DND-41 (cell line): ENCODE measurements at regions not wholly inside any gene's neighbourhood (a gene's known extent, or its start where the extent isn't known, plus 50 kb on each side); places are given as distances from the start of the nearest gene placed in this dataset.

ENCODE experiments used
- ATAC-seq: fragments of 200-7000 bp; cut with Tn5 transposase; 3 replicates; pipeline ENCODE4 v1.9.1; 2021; ENCODE audit warnings: low read depth; ENCODE audit not compliant: insufficient read depth
- DNase-seq: peaks from one replicate; pipeline ENCODE4 v3.0.0-alpha.2; 2020
- H2AFZ ChIP-seq: 2 replicates; pipeline ENCODE4 v1.6.0; 2012; ENCODE audit warnings: low read depth, low read length
- H3K27ac ChIP-seq: 2 replicates; pipeline ENCODE4 v1.5.1; 2012; ENCODE audit warnings: low read length, inconsistent platforms
- H3K27me3 ChIP-seq: fragments of 200-600 bp; sonication (generic); 2 replicates; pipeline ENCODE4 v1.6.0; 2012; ENCODE audit warnings: low read length, mild to moderate bottlenecking, inconsistent platforms; ENCODE audit not compliant: insufficient read depth, poor library complexity
- H3K36me3 ChIP-seq: 2 replicates; pipeline ENCODE4 v1.5.1; 2012; ENCODE audit warnings: low read length, inconsistent platforms; ENCODE audit not compliant: insufficient read depth
- H3K4me1 ChIP-seq: 2 replicates; pipeline ENCODE4 v1.5.1; 2012; ENCODE audit warnings: mild to moderate bottlenecking, low read length; ENCODE audit not compliant: insufficient read depth
- H3K4me2 ChIP-seq: 2 replicates; pipeline ENCODE4 v1.6.0; 2012; ENCODE audit warnings: mild to moderate bottlenecking, moderate library complexity, low read length, inconsistent platforms; ENCODE audit not compliant: insufficient read depth
- H3K4me3 ChIP-seq, 2 experiments: fragments of 200-600 bp in 1 of 2; shearing (Covaris generic) in 1 of 2; 2 replicates each; pipeline ENCODE4 v1.5.1; 2012 to 2016; ENCODE audit warnings: inconsistent platforms in 2 of 2, low read length in 2 of 2, mild to moderate bottlenecking in 2 of 2, low read depth in 1 of 2, moderate library complexity in 1 of 2
- H3K79me2 ChIP-seq: 2 replicates; pipeline ENCODE4 v1.6.0; 2012; ENCODE audit warnings: low read length, inconsistent platforms; ENCODE audit not compliant: insufficient read depth
- H3K9ac ChIP-seq: 2 replicates; pipeline ENCODE4 v1.6.0; 2012; ENCODE audit warnings: low read depth, mild to moderate bottlenecking, inconsistent platforms, low read length, moderate library complexity
- H3K9me3 ChIP-seq: 2 replicates; pipeline ENCODE4 v1.5.1; 2012; ENCODE audit warnings: low read length, moderate library complexity, mild to moderate bottlenecking, inconsistent platforms; ENCODE audit not compliant: insufficient read depth, severe bottlenecking
- H4K20me1 ChIP-seq: 2 replicates; pipeline ENCODE4 v1.6.0; 2012; ENCODE audit warnings: low read length; ENCODE audit not compliant: insufficient read depth
- CTCF ChIP-seq: IDR thresholded peaks from 2 replicates; pipeline ENCODE4 v1.5.1; 2012; ENCODE audit warnings: borderline replicate concordance, low read length, moderate library complexity, mild to moderate bottlenecking; ENCODE audit not compliant: poor library complexity, severe bottlenecking; ENCODE audit errors: extremely low read depth
- EZH2 ChIP-seq: IDR thresholded peaks from 3 replicates; pipeline ENCODE4 v1.6.1; 2012; ENCODE audit warnings: borderline replicate concordance, low read depth, mild to moderate bottlenecking, moderate library complexity, low read length, inconsistent platforms; ENCODE audit not compliant: severe bottlenecking

GRCh38 chr3:16668776-16669545 lies 63.7 kb upstream of the DAZL start:
- Histone ChIP-seq H3K4me1 (no peaks in the 10 kb centered on the region), H3K9ac (no peak overlapping the region), H2AFZ (no peak overlapping the region), H3K36me3 (no peaks in the 10 kb centered on the region), H3K4me3 (no peak overlapping the region), H3K79me2 (no peaks in the 10 kb centered on the region), H3K4me2 (no peak overlapping the region), H3K9me3 (peaks cover 3% of the 10 kb centered on the region), H4K20me1 (no peaks in the 10 kb centered on the region), H3K27ac (no peak overlapping the region), H3K27me3 (no peaks in the 10 kb centered on the region)
- DNase-seq: no peak
- TF ChIP-seq CTCF (no peak), EZH2 (no peak)
- no peak for ATAC-seq

GRCh38 chr3:16670191-16670590 lies 65.0 kb upstream of the DAZL start:
- TF ChIP-seq EZH2: no peak
- no peak for TF ChIP-seq CTCF
- Histone ChIP-seq H3K4me1 (no peaks in the 10 kb centered on the region), H3K4me2 (no peak overlapping the region), H3K36me3 (no peaks in the 10 kb centered on the region), H3K9me3 (peaks cover 12% of the 10 kb centered on the region), H3K79me2 (no peaks in the 10 kb centered on the region), H2AFZ (no peak overlapping the region), H3K27ac (no peak overlapping the region), H3K27me3 (no peaks in the 10 kb centered on the region), H3K9ac (no peak overlapping the region), H3K4me3 (no peak overlapping the region), H4K20me1 (no peaks in the 10 kb centered on the region)
- DNase-seq (no peak), ATAC-seq (no peak)

GRCh38 chr3:16671690-16672089 lies 66.5 kb upstream of the DAZL start:
- Histone ChIP-seq H3K9ac (no peak overlapping the region), H3K27me3 (no peaks in the 10 kb centered on the region), H3K27ac (no peak overlapping the region), H3K9me3 (peaks cover 24% of the 10 kb centered on the region), H3K79me2 (no peaks in the 10 kb centered on the region), H4K20me1 (no peaks in the 10 kb centered on the region), H3K4me1 (no peaks in the 10 kb centered on the region), H3K36me3 (no peaks in the 10 kb centered on the region), H3K4me3 (no peak overlapping the region), H3K4me2 (no peak overlapping the region), H2AFZ (no peak overlapping the region)
- no peak for TF ChIP-seq EZH2
- no peak for DNase-seq
- no peak for ATAC-seq

- no peak for ATAC-seq
- Histone ChIP-seq H3K4me2 (no peak overlapping the region), H4K20me1 (no peaks in the 10 kb centered on the region), H3K79me2 (no peaks in the 10 kb centered on the region), H3K4me1 (no peaks in the 10 kb centered on the region), H3K9me3 (peaks cover 27% of the 10 kb centered on the region), H3K36me3 (no peaks in the 10 kb centered on the region), H3K27me3 (no peaks in the 10 kb centered on the region), H3K4me3 (no peak overlapping the region), H3K27ac (no peak overlapping the region), H2AFZ (no peak overlapping the region), H3K9ac (no peak overlapping the region)
- no peak for TF ChIP-seq CTCF
- DNase-seq: no peak
These were observed 68.3 kb upstream of the DAZL start for GRCh38 chr3:16673530-16673929.
